Right atrium auricular region (tissue), 2 donors: ENCODE measurements at regions not wholly inside any gene's neighbourhood (a gene's known extent, or its start where the extent isn't known, plus 50 kb on each side); places are given as distances from the start of the nearest gene placed in this dataset.

Experiments
- DNase-seq: peaks from one replicate; pipeline ENCODE4 v3.0.0-alpha.2; 2019; ENCODE audit warnings: low spot score
- H3K27ac ChIP-seq, 2 donors: fragments of 200-600 bp; sonication (generic); 1 replicate in 1 of 2; 2 replicates in 1 of 2; pipeline ENCODE4 v1.5.1; 2016 to 2019
- H3K27me3 ChIP-seq, 2 donors: fragments of 200-600 bp; sonication (generic); one replicate each; pipeline versions ENCODE4 v1.5.1 to v1.6.0; 2017 to 2019
- H3K36me3 ChIP-seq: fragments of 200-600 bp; sonication (generic); one replicate; pipeline ENCODE4 v1.5.1; 2016
- H3K4me1 ChIP-seq, 2 donors: fragments of 200-600 bp; sonication (generic); one replicate each; pipeline versions ENCODE4 v1.5.1 to v1.6.0; 2017 to 2019
- H3K4me3 ChIP-seq, 2 donors: fragments of 200-600 bp; sonication (generic); 1 replicate in 1 of 2; 2 replicates in 1 of 2; pipeline ENCODE4 v1.5.1; 2017 to 2019; ENCODE audit warnings: mild to moderate bottlenecking in 1 of 2, moderate library complexity in 1 of 2
- H3K9me3 ChIP-seq, 2 donors: fragments of 200-600 bp; sonication (generic); one replicate each; pipeline ENCODE4 v1.5.1; 2019
- TF ChIP-seq, protein P1 (sequence below), 2 donors: fragments of 200-600 bp; sonication (generic); IDR thresholded peaks; one replicate each; pipeline ENCODE4 v1.5.1; 2019; ENCODE audit warnings: antibody characterized with exemption in 2 of 2

DNA sequence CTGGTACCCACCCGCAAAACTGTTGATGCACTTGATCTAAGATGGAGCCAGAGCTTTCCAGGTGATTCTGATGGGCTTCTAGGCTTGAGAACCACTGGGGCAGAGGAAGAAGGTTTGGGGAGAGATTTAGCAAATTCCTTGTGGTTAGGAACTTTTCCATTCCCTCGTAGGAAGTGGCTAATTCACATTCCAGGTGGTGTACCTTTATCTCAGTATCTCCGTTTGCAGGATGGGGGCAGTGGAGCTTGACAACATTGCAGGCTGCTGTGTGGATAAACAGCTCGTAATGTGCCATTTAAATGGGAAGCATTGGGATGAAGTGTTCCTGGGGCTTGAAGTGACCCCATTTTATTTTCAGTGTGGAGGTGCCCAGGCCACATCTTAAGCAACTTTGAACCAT is 172.9 kb upstream of the IL12B start:
- H3K27me3 ChIP-seq = no peaks in the 10 kb centered on the region

DNA sequence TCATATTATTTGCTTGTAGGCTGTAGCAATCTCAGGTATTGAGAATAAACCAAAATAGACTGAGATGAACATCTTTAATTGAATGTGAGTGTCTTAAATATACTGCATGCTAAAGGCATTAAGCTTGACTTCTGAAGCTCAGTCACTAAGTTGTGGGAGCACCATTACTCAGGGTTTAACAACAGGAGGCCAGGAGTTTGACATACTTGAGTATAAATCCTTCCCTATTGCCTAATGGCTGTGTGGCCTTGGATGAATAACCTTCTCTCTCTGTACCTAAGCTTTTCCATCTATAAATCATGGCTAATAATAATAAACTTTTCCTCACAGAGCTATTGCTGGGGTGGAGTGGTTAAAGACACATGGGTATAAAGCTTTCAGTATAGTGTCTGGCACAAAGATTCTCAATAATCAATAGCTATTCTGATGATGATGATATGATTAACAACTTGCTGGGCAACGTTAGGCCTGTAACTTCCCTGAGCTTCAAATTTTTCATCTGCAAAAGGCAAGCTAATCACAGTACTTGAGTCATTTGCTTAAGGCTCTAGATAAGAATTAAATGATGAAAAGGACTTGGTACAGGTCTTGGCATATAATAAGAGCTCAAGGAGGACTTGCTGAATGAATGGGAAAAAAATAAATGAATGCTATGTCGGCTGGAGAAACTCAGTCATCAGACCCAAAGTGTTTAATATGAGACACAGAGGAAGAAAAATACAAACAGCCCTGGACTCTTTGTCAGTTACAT is 174.0 kb upstream of the IL12B start:
- Histone ChIP-seq H3K4me1 (peaks cover 0 to 20% of the 10 kb centered on the region in 2 donors), H3K4me3 (no peak overlapping the region), H3K27ac (peak overlapping the region; percentile 54 to 83), H3K9me3 (no peaks in the 10 kb centered on the region), H3K36me3 (no peaks in the 10 kb centered on the region), H3K27me3 (no peaks in the 10 kb centered on the region)
- DNase-seq = no peak
- TF ChIP-seq, protein P1, sequence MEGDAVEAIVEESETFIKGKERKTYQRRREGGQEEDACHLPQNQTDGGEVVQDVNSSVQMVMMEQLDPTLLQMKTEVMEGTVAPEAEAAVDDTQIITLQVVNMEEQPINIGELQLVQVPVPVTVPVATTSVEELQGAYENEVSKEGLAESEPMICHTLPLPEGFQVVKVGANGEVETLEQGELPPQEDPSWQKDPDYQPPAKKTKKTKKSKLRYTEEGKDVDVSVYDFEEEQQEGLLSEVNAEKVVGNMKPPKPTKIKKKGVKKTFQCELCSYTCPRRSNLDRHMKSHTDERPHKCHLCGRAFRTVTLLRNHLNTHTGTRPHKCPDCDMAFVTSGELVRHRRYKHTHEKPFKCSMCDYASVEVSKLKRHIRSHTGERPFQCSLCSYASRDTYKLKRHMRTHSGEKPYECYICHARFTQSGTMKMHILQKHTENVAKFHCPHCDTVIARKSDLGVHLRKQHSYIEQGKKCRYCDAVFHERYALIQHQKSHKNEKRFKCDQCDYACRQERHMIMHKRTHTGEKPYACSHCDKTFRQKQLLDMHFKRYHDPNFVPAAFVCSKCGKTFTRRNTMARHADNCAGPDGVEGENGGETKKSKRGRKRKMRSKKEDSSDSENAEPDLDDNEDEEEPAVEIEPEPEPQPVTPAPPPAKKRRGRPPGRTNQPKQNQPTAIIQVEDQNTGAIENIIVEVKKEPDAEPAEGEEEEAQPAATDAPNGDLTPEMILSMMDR (IDR thresholded peaks at IDR 0.05) = no peak

More for the DNA sequence above, 172.9 kb upstream of the IL12B start:
- no peak overlapping the region for H3K4me3 ChIP-seq
- no peaks in the 10 kb centered on the region for H3K9me3 ChIP-seq
- TF ChIP-seq, protein P1 (IDR thresholded peaks at IDR 0.05) = no peak
- peaks cover 0 to 17% of the 10 kb centered on the region in 2 donors for H3K4me1 ChIP-seq
- no peak overlapping the region for H3K27ac ChIP-seq
- no peak for DNase-seq
- no peaks in the 10 kb centered on the region for H3K36me3 ChIP-seq

- H3K27ac ChIP-seq = peak overlapping the region; percentile 54 to 83
- peak; percentile 61 for DNase-seq
Measured at GRCh38 chr5:159504857-159505304, 174.6 kb upstream of the IL12B start.

DNA sequence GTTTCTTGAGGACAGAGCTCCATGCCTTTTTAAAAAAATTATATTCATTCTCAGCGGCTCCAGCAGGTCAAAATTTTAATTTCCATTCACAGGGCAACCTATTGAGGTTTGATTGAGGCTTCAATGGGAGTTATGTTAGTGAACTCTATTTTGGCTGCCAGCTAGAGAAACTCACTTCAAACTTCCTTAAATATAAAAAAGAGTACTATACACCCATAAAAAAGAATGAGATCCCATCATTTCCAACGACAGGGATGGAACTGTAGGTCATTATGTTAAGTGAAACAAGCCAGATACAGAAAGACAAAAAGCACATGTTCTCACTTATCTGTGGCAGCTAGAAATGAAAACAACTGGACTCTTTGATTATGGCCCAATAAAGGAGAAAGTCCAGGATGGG is 176.8 kb upstream of the IL12B start:
- TF ChIP-seq, protein P1 (IDR thresholded peaks at IDR 0.05) = no peak
- no peak for DNase-seq
- Histone ChIP-seq H3K36me3 (no peaks in the 10 kb centered on the region), H3K9me3 (no peaks in the 10 kb centered on the region), H3K27ac (peak overlapping the region in 1 of 2 donors; percentile 85), H3K27me3 (no peaks in the 10 kb centered on the region), H3K4me1 (peaks cover 0 to 33% of the 10 kb centered on the region in 2 donors), H3K4me3 (no peak overlapping the region)

More at GRCh38 chr5:159504857-159505304, 174.6 kb upstream of the IL12B start:
- H3K4me3 ChIP-seq = no peak overlapping the region
- TF ChIP-seq, protein P1 (IDR thresholded peaks at IDR 0.05) = no peak
- H3K4me1 ChIP-seq = peaks cover 0 to 22% of the 10 kb centered on the region in 2 donors
- no peaks in the 10 kb centered on the region for H3K36me3 ChIP-seq
- no peaks in the 10 kb centered on the region for H3K27me3 ChIP-seq
- H3K9me3 ChIP-seq = no peaks in the 10 kb centered on the region

DNA sequence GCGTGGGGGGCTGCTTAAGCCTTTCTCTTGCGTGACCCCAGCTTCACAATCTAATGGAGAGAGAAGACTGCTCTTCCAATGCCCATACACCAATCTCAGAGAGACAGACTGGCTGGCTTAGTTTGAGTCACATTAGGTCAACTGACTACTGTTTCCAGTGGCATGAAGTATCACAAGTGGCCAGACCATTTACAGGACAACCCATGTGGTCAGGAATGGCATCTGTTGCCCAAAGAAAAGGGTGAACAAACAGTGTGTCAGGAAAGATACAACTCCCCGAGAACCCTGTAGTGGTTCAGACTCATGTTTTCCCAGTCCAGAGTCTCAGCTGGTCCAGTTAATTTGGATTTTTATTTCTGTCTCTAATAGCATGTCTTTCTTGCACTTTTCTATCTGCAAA is 177.4 kb upstream of the IL12B start:
- Histone ChIP-seq H3K4me1 (peaks cover 0 to 33% of the 10 kb centered on the region in 2 donors), H3K36me3 (no peaks in the 10 kb centered on the region), H3K9me3 (no peaks in the 10 kb centered on the region), H3K27me3 (no peaks in the 10 kb centered on the region), H3K4me3 (no peak overlapping the region), H3K27ac (peak overlapping the region; percentile 80 to 85)
- TF ChIP-seq, protein P1 (IDR thresholded peaks at IDR 0.05) = no peak
- DNase-seq = no peak
